Stimulated activated CD8-positive, alpha-beta memory T cell treated with anti-CD3 and anti-CD28 coated beads, Interleukin-4, amount 100 ng/mL, for 24 hours (primary cell): ENCODE measurements at regions not wholly inside any gene's neighbourhood (a gene's known extent, or its start where the extent isn't known, plus 50 kb on each side); places are given as distances from the start of the nearest gene placed in this dataset.

ENCODE experiments used
- DNase-seq: peaks from one replicate; pipeline ENCODE4 v3.0.0-alpha.2; 2020; ENCODE audit warnings: low read depth

DNA sequence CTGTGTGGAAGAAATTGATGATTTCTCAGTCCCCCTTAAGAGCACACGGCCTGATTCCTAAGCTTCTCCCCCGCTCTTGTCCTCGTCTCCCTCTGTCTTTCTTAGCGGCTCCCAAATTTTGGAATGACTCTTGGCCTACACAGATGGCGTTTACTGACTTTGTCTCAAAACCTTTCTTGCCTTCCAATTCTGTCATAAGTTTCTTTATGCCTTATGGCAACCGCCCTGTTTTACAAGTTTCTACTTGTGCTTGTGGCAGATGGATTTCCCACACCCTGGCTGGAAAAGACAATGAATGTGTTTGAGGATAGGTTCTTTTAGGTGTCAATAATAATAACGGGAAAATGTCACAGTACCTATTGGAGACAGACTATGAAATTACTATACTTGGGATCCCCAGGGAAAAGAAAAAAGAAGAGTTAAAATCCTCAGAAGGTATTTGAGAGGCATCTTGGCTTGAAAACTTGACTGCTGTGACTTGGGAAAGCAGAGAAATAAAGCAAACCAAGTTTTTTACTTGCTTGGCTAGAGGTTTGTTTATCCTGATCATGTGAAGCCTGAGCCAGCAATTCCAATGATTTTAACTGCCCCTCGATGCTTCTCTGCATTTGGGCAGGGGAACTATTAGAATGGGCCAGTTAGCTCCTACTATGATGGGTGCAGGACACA lies 276.4 kb downstream of the HRH4 start:
- no peak for DNase-seq

DNA sequence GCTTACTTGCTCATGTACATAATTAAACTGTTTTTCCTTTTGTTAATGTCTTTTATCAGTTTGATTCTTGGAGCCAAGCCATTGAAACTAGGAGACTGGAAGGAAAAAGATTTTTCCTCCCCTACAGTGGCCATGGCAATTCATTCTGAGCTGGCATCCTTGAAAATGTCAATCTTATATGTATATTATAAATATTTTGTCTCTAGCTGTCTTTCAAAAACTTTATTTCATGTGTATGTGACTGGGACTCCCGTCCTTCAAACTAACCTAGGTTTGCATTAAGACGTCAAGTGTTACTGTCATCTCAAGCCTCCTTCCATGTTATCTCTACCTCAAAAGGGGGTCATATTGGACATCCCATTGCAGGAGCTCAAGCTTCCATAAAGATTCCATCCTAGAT lies 280.4 kb downstream of the HRH4 start:
- no peak for DNase-seq

DNA sequence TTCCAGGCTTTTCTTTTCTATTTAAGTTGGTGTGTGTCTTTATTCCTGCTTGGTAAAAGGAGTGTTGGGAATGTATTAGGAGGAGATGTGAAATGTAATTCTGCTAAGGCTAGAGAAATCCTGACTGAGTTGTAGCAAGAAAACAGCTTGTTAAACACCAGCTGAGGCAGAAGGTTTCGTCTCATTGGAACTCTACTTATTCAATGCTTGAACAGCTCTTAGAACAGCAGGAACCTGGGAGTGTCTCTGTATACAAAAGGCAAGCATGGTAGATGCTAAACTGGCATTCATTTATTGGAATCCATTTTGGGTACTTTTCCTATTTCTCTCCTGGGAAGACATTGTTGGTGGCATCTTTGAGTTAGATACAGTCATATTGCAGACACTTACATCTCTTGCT lies 280.9 kb downstream of the HRH4 start:
- DNase-seq: no peak

DNA sequence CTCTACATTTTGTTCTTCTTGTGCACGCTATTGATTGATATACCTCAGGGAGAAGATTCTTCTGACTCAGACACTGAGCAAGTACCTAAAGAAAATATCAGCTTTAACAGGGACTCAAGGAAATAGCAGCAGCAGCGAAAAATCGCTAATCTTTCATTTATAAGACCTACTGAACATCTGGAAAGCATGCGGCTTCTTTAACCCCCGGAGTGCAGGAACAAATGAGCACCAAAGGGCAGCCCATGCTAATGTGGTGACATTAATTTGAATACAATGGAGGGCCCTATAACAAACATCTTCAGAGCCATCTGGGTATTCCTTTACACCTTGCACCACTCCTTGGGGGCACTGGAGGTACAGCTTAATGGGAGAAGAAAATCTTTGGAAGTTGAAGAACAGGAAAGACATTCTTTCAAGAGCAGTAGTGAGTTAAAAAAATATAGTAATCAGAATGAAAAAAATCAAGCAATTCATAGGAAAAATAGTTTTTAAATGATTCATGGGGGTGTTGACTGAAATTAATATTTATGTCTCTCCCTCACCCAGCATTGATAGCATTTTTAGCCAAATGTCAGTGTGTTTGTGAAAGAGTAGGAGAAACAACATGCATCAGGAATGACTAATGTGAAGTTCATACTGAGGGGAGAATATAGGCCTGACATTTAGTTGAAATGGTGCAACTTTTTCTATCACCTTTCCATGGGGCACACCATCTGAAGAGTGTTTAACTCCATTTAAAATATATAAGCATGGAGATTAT lies 281.7 kb downstream of the HRH4 start:
- no peak for DNase-seq

DNA sequence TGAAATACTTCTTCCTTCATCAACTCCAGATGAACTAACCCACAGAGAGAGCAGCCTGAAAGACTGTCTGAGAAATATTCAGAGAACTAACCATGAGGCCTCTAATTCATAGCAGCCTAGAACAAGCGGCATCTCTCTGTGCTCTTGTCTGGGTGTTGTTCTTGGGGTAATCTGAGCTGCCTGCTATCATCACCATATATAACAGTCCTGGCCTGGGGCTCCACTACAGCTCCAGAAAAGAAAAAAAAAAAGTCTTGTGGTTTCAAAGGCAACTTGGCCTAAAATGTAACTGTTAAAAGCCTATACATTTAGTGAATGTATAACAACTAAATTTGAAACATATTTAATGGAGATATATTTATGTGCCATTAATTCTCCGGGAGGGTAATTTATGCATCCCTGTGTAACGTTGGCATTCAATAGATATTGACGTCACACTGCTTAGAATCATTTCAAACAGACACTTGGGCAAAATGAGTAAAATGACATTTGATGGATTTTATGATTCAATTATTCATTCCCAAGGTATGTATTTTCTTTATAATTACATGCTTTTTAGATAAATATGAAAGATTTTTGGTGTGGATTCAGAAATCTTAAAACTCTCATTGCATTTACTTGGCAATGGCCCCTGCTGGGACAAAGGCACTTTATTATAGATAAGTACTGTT lies 294.3 kb downstream of the HRH4 start:
- DNase-seq: no peak

DNA sequence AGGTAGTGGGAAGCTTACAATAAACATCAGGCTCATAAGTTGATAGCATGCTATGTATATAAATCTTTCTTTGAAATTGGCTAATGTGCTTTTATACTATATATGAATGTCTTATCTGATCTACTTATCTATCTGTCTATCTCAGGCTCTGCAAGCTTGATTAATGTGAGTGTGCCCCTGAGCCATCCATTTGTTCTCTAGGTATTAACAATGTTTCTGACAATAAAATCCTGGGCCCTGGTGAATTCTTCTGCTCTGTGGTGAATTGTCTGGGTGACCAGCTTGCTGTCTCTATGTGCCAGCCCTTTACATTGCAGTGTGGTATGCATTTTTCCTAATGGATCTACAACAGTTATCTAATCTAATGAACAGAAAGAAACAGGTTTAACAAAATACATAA lies 295.9 kb downstream of the HRH4 start:
- no peak for DNase-seq

DNA sequence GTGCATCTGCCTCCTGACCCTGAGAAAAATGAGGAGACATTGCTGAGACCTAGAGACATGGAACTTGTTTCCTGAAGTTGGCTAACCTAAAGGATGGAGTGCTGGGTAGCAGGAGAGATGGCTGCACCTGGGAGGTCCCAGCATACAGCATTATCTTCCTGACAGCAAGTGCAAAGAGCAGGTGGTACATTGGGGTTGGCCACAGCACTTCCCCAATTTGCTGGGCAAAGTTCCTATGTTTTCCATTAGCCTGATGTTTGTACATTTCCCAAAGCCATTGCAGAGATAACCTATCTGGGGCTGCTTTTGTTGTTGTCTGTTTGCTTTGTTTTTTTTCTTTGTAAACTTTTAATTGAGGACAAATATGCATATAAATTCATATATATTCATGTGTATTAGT lies 296.7 kb downstream of the HRH4 start:
- no peak for DNase-seq

DNA sequence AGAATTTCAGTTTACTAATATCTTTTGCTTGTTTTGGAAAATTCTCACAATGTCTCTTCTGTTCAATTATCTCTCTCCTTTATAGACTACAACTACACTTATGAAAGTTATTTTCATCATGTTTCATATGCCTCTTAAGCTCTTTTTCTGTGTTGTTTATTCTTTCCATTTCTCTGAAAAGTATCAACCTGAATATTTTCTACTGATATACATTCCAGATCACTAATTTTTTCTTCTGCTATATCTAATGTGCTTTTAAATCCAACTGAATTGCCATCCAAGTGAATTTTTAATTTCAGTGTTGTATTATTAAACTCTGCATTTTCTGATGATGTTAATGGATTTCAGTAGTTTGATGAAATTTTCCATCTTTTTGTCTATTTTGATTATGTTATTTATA lies 301.3 kb downstream of the HRH4 start:
- no peak for DNase-seq

DNA sequence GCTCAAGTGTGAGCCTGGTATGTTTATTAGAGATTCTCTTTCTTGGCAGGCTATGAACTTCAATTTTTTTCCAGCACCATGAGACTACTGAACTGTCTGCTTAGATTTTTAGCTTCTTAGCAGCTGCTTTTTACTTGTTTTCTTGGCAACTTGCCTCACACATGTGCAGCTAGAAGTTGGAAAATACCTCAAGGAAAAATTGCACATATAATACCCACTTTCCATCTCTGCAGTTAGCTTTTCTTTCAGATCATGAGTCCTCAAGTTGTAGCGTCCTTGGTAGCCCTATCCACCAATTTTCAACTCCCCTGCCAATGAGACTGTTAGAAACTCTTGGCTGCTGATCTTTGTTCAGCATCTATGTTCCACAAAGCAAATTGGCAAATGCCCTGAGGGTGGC lies 302.1 kb downstream of the HRH4 start:
- no peak for DNase-seq

DNA sequence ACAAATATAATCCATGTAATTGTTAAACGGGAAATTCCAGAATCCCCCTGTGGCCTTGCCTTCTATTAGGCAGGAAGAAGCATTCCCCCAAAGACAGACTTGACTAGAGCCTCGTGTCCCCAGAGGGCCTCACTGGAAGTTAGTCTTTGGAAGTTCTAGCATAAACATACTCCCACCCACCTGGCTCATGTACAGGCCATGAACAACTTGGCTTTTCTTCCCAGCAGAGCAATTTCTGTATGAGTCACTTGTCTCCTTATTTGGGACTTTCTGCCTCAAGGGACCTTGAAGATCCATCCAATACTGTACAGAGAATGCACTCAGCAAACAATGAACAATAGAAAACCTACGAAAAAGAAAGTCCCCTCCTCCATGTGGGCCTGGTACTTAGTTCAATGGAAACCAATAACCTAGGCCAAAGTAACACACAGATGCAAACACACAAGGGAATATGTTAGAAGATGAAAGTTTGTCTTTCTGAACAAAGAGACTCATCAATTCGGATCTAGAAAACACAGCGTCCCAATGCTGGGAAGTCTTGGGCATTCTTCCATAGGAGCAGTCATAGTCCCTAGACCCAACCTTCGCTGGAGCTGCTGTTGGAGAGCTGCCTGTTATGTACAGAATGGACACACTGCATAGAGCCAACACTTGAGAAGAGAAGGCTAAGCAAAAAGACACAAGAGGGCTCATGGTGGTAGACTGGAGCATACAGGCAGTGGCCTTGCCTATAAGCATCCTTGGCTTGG lies 303.5 kb downstream of the HRH4 start:
- no peak for DNase-seq

DNA sequence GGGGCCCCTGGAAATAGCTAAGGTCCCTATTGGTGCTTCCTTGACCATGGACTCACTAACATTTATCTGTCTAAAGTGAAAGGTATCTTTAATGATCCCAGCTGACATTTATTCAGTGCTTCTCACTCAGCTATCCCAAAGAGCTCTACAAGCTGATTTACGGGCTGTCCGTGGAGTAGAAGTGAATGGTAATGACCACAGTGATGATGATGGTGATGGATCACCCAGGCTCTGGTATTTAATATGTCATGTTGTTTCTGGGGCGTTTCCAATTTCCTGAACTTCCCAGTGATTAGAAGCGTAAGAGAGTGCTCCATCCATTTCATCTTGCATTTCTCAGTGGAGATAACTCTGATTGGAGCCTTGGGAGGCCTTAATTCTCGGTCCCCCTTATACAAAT lies 304.3 kb downstream of the HRH4 start:
- no peak for DNase-seq

DNA sequence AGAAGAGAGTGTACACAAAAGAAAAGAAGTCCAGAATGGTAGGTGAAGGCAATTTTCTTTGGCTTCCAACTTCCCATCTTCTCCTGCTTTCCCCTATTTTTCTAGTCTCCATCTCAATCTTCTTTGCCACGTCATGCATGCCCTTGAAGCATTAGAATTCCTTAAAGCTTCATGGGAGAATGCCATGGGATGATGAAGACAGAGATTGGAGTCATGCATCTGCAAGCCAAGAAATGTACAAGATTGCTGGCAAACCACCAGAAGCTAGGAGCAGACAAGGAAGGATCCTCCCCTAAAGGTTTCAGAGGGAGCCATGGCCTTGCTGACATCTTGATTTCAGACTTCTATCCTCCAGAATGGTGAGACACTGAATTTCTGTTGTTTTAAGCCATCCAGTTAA lies 305.9 kb downstream of the HRH4 start:
- no peak for DNase-seq

DNA sequence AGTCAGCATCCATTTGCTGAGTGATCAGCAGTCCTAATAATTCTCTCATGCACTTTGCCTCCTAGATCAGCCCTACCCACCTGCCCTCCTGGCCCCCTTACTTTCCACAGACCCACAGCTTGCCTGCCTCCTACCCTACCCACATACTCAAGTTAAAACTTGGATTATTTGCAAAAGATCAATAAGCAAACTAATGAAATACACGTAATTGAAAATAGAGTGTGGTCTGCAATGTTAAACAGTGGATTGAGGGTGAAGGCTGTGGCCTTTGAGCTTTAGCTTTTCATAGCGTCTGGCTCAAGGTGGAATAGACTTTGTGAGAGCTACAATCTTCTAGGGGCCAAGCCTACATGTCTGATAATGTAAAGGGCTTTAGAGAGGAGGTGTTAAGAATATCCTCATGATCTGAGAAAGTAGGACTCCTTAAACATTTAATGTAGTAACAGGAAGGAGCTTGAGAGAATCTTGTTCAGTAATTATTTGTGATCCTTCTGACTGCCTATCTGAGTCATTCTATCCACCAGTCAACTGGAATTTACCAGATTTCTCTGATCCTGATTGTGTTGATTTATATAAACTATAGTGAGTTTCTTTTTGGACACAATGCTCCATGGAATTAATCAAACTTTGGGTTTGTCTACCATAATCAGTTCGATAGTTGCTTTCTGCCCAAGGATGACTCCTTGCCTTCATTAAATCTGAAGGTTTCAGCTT lies 310.0 kb downstream of the HRH4 start:
- DNase-seq: no peak

DNA sequence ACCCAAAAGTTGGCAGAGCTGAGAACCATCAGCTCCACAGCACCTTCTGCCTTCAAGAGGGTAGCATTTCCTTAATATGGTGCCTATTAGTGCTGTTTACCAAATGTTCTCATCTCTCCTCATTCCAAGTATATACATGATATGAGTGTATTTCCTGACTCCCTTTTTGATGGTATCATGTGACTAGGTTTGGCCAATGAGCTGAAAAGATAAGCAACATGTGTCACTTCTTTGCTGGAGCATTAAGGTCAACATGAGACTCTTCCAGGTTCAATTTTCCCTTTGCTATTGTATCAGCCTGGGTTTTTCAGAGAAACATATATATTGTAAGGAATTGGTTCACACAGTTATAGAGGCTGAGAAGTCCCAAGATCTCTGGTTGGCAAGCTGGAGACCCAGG lies 310.9 kb downstream of the HRH4 start:
- DNase-seq: no peak

DNA sequence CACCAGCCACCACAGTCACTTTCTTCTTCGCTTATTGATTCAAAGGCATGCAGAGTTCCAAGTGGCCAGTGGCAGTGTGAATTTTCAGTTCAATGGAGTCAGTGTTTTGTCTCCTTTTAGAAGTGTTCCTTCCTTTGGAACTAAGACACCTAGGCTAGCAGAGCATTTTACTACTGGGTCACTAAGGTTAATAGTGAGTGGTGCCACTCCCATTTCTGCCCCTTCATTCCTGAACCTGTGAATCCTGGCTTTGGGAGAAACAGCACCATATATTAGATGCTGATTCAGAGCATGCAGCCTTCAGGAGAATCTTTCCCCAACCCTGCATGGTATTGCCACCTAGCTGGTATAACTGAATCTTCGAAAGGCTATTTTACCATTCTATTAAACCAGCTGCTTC lies 312.7 kb downstream of the HRH4 start:
- no peak for DNase-seq

DNA sequence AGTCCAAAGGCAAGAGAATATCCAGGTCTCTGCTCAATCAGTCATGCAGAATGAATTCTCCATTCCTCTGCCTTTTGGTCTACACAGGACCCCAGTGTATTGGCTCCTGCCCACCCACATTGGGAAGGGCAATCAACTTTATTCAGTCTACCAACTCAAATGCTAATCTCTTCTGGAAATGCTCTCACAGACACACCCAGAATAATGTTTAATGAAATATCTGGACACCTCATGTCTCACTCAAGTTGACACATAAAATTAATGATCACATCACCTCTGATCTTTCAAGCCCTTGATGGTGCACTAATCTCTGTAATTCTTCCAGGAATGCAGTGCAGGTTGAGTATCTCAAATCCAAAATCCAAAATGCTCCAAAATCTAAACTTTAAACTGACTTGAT lies 315.6 kb downstream of the HRH4 start:
- no peak for DNase-seq

DNA sequence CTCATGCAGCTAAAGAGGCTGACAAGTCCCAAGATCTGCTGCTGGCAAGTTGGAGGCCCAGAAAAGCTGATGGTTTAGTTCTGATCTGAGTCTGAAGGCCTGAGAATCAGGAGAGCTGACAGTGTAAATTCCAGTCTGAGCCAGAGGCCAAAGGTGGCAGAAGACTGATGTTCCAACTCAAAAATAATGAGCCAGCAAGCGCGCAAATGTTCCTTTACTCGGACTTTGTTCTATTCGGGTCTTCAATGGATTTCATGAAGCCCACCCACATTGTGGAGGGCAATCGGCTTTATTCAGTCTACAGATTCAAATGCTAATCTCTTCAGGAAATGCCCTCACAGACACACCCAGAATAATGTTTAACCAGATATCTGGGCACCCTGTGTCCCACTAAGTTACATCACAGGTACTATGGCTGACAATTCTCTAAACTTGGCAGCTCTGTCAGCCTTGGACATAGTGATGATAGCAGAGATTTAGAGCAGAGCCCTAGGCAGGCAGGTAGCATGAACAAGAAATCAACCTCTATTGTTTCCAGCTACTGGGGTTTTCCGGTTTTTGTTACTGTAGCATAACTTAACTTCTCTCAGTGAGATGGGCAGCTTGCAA lies 318.5 kb downstream of the HRH4 start:
- DNase-seq: no peak

DNA sequence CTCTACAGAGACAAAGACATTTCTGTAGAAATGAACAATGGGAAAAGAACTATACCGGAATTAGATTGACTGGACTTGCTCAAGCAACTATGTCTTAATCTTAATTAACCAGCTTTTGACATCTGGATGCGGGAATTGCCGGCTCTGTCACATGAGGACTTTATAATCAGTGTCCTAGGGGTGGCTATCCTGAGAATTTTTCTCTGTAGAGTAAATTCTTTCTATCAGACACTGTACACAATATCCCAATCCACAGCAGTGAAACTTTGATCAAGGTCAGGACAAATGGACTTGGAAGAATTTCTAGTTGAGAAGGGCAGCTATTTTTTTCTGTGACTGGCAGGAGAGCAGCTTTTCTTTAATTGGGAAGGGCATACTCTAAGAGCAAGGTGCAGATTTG lies 322.1 kb downstream of the HRH4 start:
- no peak for DNase-seq

DNA sequence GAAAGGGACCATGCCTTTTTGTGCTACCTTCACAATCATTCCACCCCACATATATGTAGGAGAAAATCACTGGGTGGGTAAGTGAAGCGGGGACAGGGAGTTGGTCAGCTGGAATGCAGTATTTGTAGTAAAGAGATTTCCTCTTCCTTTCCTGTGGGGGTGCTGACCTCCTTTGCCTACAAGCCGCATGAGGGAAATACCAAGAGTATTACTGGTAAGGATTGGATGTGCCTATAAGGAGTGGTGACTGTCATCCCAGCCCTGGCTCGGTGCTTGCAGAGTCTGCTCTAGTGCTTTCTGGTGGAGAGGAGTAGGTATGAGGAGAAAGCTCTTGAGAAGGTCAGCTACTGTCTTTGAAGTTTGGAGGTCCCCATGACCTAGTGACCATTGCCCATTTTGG lies 324.6 kb downstream of the HRH4 start:
- no peak for DNase-seq

DNA sequence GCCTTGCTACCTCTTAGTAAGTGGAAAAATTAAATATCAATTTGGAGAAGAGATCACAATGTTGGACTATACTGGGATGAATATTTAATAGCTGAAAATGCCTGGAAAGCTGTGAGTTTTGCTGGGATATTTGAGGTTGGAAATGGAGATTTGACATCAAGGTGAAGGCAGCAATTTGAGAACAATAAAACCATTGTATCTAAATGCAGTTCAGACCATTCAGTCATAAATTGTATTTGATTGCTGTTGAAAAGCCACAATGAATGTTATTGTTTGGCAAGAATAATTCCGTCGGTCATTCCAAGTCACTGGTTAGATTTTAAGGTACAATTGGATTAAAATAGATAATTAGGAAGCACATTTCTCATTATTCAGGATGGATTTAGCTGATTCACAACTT lies 325.6 kb downstream of the HRH4 start:
- DNase-seq: no peak

DNA sequence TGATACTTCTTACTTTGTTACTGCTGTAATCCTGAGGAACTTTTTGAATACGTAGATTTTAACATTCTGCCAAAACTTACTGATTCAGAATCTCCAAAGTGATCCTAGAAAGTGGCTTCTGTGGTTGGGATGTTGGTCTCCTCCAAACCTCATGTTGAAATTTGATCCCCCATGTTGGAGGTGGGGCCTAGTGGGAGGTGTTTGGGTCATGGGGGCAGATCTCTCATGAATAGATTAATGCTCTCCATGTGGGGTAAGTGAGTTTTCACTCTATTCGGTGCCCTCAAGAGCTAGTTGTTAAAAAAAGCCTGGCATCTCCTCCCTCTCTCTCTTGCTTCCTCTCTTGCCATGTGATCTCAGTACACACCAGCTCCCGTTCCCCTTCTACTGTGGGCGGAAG lies 329.9 kb downstream of the HRH4 start:
- DNase-seq: no peak
